ENCODE measurements at regions not wholly inside any gene's neighbourhood (a gene's known extent, or its start where the extent isn't known, plus 50 kb on each side); places are given as distances from the start of the nearest gene placed in this dataset.

GRCh38 chr4:34721835-34722234 lies 1522.5 kb downstream of the ARAP2 start:
- TF ChIP-seq CTCF (IDR thresholded peaks at IDR 0.05; ENCODE audit: poor library complexity) (no peak), EZH2phosphoT487 (IDR thresholded peaks at IDR 0.05; ENCODE audit: low read depth, severe bottlenecking, unreplicated experiment) (no peak), EZH2 (IDR thresholded peaks at IDR 0.05; ENCODE audit: borderline replicate concordance) (no peak)
